NCI-H446 (cell line): ENCODE measurements at regions not wholly inside any gene's neighbourhood (a gene's known extent, or its start where the extent isn't known, plus 50 kb on each side); places are given as distances from the start of the nearest gene placed in this dataset.

Experiments used
- DNase-seq, 2 experiments: peaks; one replicate each; lab custom pipeline; 2025; lab: John Stamatoyannopoulos, UW

DNA sequence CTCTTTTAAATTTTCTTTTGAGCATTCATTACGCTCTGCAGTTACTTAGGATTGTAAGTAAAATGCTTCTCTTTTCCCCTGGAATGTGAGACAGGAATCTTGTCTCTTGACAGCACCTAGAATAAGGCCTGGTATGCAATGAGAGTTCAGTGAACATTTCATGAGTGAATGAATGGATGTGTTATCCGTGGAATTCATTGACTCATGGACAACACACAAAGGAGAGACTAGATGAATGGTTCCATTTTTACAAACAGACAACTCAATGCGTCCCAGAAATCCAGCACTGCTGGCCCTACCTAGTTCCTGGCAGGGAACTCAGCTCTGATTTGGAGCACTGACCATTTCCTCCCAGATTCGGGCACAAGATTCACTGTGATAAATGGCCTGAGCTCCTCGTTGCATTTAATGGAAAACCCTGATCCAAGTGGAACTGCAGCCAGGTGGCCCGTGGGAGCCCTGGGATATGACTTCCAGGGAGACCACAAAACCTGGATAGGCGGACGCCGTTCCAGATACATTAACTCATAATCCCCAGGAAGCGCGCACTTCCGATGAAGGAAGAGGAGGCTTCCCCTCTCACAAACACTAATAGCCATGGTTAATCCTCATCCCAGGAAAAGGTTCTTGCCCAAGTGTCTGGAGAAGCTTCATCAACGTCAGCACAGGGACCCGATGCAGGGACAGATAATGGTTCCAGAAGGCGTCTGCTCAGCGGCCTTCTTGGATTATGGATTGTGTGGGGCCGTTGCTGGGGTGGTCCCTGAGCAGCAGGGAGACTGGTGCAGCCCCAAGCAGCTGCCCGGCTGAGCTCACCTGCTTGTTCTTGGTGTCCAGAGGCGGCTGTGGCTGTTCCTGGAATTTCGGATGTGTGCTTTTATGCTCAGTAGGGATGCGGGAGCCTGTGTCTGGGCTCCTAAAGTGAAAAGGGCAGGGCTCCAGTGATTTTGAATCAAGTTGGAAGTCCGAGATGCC is 211.1 kb upstream of the TSHZ3 start:
- no peak for DNase-seq

DNA sequence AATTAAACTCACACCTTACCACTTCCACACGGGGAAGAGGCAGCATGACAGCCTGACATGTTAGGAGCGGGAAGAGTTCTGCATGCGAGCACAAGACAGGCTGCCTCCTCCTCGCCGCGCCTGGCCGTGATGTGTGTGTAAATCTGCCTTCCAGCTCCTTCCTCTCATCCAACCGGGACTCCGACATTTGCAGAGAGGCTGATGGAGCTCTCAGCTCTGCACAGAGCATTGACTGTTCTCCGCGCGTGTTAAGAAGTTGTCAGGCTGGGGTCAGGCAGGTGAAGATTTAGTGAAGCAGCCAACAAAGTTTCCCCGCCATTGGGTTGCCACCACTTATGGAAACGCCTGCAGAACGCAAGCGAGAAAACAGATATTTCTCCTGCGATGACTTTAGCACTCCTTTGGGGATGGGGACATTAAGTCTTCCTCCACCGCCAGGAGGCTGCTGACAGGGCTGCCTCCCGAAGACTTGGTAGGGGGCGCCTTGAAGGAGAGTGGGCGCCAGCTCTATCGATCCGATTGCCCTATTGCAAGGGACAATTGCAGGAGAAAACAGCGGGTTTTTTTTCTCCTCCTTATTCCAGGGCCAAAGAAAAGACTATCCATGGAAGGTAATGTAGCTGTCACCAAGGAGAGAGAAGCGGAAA is 213.9 kb upstream of the TSHZ3 start:
- DNase-seq: no peak

DNA sequence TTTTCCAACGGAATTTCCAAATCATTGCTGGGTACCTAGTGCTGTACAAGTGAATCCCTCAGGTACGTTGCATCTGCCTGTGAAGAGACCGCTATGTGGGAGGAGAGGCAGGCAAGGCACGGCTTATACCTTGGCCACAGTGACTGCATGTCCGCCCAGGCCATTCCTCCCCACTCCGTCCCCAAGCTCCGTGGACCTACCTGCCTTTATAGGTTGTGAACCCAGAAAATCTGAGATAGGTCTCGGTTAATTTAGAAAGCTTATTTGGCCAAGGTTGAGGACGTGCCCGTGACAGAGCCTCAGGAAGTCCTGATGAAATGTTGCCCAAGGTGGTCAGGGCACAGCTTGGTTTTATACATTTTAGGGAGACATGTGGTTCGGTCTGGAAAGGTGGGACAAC is 218.5 kb upstream of the TSHZ3 start:
- DNase-seq: no peak

DNA sequence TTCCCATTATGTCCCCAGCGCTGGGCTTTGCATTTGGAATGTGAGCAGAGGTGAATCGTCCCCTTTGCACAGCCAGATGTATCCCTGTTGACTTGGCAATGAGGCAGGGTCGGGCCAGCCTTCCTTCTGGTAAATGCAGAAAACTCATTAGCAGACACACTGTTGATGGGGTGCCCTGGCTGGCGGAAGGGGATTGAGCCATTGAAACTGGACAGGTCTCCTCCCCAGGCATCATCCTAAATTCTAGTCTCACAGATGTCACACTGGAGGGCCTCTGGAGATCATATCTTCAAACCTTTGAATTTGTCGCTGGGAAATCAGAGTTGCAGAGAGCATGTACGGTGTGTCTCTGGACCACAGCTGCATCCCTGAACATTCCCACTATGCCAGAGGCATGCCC is 219.5 kb upstream of the TSHZ3 start:
- no peak for DNase-seq

DNA sequence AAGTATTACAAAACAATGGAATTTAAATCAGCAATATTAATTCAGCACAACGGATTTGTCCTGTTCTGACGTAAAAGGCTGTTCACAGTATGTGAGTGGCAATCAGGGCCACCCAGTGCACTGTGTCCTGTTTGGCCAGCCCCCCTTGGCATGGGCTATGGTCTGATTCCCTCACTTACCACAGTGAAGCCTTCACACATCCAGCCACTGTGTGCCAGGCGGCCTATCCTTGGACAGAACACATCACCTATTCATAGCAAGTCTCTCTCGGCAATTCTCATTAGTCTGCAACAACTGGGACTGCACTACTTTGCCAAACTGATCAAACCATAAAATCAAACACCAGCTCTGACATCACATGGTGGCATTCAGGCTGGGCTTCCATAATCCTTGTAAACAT is 221.5 kb upstream of the TSHZ3 start:
- no peak for DNase-seq

DNA sequence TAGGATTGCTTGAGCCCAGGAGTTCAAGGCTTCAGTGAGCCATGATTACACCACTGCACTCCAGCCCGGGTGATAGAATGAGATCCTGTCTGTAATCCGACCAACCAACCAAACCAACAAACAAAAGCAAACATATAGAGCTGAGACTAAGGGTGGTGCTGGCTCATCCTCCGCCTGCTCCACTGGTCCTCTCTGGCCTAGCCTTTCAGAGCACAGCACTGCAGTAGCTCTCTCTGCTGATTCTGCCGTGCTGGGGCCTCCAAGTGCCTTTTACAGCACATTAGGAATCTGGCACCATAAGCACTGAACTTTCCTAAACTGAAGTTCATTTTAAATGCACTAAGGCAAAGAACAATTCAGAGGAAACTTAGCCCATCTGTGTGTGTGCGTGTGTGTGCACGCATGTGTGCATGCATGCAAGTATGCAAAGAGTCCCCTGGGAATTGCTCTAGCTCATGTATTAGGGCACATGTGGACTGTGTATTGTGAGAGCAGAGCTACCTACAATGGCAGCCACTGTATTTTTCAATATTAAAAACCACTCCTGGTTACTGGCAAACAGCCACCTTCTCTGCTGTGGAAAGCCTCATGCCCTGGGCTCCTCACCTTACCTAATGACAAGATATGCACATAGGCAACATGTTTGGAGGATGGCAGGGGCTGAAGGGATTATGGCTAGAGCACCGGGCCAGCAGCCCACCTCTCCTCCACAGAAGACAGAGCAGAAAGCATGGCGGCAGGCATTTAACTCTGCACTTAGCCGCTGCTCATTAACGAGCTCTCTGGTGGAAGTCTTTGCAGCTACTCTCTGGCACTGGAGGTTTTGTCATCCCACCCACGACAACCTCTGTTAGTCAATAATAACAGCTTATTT is 223.1 kb upstream of the TSHZ3 start:
- DNase-seq: no peak

DNA sequence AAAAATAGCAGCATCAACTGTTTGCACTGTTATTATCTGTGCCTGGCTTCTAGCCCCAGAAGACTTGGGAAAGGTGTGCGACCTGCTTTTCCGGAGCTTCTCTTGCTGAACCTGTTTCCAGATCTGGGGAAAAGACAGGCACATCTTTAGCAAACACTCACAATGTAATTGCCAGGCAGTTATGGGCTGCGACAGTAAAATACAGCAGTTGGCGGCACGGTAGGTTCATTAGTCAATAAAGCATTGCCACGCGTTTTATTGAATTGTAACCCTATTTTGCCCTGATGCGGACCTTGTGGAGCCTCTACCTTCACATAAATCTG is 223.7 kb upstream of the TSHZ3 start:
- DNase-seq: no peak

DNA sequence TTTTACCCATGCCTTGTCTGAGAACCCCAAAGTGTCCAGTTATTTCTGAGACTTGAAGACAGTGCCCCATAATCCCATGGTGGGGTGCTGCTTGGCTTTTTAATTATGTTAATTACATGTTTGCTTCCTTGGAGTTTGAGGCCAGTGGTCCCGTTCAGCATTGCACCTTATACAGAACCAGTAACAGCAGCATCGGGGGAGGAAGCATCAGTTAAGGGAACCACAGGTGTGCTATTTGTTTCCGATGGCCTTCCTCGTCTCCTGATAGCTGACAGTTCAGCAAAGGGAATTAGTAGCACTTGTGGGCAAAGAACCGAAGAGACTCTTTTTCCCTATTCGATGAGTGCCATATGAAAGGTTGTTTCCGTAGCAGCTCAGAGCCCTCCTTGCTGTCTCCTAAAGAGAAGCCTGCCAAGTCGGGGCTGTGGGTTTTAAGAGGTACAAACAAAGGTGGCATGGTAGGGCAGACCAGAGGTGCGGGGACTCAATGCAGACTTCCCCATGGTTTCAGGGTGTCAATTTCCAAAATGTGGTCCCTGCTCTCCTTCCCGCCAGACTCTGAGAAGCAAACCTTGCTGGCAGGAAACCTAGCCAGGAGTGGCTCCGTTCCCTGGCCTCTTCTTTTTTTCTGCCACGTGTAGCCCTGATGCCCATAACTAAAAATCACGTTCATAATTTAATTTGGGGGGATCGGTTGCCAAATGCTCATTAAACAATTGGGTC is 225.2 kb upstream of the TSHZ3 start:
- no peak for DNase-seq

DNA sequence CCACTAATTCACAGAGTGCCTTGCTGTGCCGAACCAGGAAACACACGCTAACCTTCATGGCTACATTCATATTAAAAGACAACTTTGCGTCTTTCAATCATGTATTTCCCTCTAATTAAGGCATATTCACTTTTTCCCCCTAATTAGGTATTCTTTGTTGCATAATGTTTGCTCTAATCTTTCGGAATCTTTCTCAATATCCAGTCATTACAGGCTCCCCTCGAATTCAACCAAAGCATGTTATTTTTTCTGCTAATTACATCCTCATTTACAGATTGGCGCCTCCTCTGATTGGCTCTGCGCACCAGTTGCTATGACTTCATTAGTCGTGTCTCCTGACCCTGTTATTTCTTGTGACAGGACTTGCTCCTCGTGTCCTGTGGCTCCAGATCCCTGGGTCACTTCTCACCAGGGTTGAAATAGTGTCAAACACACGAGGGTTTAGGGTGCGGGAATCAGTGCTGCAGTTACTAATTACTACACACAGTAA is 226.7 kb upstream of the TSHZ3 start:
- no peak for DNase-seq

DNA sequence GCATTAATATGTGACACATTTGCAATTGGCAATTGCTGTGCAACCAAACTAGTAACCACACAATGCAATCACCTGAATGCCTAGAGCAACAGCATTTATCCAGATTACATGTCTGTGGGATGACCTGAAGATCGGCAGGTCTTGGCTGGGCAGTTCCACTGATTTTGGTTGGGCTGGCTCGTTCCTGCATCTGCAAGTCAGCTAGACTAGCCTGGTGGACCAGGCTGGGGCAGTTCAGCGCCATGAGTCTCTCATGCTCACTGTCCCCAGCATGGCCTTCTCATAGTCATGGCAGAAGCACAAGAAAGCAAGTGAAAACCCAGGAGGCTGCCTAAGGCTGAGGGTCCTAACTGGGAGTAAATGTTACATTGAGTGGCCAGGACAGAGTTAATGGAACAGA is 229.1 kb upstream of the TSHZ3 start:
- no peak for DNase-seq

DNA sequence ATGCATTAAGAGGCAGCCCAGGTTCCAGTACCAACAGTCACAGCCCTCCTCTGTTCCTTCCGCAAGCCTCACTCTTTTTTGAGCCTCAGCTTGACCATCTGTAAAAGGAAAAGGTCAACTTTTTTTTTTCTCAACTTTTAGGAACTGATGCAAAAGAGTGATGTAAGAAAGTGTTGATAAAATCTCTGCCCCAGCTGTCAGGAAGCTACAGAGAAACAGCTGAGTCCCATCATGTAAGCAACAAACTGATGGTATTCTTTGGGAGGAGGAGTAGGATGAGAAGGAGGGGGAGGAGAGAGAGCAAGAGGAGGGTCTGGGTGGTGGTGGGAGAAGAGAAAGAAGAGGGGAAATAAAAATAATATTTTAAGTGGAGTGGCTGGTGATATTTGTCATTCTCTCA is 233.9 kb upstream of the TSHZ3 start:
- no peak for DNase-seq

DNA sequence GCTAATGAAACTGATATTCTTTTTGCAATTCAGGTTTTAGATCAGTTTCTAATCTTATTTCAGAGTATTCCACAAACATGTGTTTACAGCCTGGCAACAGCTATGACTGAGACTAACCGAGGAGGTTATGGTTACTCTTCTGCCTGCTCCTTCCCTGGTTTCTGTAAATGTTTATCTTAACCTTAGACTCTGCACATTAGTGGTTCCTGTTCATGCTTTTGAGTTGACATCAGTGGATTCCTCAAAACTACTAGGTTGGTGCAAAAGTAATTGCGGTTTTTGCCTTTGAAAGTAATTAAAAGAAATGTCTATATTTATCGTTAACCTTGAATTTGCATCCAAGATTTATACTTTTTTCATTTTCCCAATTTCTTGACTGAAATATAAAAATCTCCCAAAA is 237.0 kb upstream of the TSHZ3 start:
- no peak for DNase-seq

DNA sequence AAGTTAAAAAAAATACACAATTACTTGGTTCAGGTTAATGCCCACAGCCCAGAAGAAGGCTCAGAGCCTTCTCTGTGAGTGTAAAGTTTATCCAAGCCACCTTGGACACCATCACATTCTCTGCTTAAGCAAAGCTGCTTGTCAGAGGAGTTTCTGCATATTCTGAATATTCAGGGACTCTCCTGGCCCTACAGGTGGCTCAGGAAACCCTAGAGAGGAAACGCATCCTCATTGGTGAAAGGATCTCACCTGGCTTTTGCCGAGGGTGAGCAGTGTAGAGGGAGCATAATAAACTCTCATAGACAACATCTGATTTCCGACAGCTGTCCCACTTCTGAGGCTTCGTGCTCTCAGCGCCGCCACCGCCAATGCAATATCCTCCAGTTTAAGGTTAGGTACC is 239.9 kb upstream of the TSHZ3 start:
- no peak for DNase-seq

DNA sequence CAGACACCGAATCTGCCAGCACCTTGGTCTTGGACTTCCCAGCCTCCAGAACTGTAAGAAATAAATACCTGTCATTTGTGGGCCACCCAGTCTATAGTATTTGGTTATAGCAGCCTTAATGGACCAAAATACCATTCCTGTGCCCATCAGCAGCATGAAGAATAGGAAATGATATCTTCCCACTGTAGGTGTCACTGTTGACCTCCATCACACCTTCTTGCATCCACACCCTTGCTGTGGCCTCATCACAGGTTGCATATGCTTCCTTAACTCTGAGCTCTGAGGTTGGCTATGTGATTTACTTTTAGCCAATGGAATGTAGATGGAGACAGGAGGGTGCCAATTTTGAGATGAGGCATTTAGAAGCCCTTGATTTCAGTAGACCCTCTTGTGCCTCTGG is 242.0 kb upstream of the TSHZ3 start:
- DNase-seq: no peak

DNA sequence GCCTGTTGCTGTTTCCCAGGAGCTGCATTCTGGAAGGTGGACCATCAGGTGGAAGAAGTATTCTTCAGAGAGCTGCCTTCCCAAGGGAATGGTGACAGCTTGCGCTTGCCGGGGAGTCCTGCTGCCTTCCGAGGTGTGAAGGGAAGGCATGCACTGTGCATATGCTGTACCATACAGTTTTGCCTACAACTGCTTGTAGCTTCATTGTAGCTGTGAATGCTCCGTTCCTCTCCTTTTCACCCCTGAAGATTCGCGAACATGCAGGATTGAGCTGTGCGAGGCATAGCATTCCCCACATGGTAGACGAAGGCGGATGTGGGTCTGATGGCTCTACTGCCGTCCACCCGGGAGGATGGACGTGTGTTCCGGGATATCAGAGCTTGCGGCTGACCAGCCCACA is 243.2 kb upstream of the TSHZ3 start:
- no peak for DNase-seq

DNA sequence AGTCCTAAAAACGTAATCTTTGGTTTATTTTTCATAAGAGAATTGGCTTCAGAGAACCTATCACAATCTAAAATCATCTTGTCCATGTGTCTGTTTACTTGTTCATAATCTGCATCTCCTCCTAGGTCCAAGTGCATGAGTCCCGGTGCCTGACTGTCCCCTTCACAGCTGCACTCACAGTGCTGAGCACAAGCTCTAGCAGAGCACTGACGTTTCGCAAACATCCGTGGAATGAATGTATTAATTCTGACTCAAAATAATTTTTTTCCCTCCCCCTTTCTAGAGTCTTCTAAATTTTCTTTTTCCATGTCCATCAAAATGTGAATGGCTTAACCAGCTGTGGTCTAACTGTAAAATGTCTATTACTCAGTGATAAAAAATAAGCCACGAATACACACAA is 245.5 kb upstream of the TSHZ3 start:
- DNase-seq: no peak

DNA sequence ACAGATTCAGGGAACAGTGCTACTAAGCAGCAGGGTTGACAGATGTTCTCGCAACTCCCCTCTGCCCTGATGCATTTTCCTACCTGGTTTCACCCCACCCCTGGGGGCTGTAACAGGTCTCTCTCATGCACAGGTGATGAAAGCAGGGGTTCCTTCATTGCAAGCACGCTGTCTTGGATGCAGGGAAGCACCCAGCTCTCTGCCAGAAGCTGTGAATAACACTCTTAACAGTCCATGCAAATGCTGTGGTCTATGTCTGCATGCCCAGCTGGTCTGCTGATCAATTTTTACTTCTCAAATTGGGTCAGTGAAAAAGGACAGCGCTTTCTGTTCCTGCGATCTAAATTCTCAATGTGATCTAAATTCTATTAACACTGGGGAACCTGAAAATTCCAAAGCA is 246.3 kb upstream of the TSHZ3 start:
- no peak for DNase-seq

DNA sequence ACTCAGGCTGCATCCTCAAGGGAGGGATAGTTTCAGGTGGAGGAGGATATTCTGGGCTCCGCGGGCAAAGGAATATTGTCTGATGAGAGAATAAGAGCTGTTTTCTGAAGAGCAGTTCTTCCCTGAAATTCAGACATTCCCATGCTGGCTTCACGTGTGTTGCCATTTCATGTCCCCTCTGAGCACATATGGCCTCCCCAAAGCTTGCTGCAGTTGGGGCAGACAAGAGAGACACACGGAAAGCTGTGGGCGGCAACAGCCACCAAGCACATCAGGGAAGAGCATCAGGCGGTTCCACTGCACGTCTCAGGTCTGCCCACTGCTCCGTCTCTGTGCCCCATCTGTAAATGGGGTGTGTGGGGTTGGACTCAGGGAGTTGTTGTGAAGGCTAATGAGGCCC is 247.5 kb upstream of the TSHZ3 start:
- DNase-seq: no peak

DNA sequence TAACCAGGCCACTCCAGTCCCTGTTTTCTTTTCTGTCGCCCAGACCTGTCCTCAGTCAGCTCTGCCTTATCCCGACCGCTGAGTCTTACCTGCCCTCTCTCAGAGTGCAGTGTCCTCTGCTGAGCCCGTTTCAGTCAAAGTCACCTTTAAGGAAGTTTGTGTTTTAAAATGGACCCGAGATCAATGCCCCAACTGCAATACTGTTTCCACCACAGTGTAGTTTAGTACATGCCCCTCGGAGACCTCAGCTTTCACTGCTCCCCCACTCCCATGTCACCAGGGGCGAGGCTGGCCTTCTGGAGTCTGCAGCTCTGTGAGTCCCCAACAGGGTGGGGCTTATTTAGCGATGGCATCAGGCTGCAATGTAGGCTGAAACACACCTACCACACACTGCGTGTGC is 248.4 kb upstream of the TSHZ3 start:
- DNase-seq: no peak

DNA sequence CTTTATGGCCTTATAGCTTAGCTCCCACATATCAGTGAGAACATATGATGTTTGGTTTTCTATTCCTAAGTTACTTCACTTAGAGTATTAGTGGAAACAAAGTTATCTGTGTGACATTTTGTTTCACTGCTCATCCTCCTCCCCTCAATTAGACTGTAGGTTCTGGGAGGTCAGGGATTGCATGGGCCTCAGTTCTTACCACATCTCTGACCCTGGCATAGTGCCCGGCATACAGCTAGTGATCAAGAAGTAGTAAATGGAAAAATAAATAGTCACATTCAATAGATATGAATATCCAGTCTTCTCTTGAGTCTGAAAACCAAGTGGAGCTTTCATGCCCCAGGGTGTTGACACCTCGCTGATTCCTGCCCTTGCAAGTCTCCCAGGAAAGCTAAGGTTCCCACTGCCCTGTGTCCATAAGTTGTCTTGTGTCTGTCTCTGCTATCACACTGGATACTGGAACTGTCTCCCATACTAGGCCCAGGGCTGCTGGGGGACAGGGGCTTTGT is 249.5 kb upstream of the TSHZ3 start:
- DNase-seq: no peak

DNA sequence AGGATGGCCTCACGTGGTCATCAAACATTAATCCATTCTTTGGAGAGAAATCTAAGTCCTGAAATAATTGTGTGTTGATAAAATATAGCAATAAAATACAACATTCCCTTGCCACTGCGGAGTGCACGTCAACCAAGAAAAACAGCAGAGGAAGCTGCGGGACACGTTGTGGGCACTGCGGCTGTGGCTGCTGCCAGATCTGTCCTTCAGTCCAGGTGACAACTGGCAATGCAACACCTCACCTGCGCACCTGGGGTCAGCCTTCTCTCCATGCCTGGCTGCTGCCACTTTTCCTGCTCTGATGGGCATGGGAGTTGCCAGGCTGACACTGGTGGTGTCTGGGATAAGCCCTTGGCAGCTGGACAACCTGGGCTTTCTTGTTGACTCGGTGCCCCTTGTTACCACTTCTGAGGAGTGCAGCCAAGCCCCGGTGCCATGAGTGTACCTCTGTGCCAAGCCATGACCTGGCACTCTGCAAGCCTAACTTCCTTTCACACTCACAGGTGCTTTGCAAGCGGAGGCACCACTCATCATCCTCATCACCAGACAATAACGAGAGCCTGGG is 251.6 kb upstream of the TSHZ3 start:
- no peak for DNase-seq
